GM12878 (cell line): ENCODE measurements at regions not wholly inside any gene's neighbourhood (a gene's known extent, or its start where the extent isn't known, plus 50 kb on each side); places are given as distances from the start of the nearest gene placed in this dataset.

Experiments
- ASH2L ChIP-seq: fragments of 300-600, 200-600 bp; sonication (generic); IDR thresholded peaks from 2 replicates; pipeline ENCODE4 v1.6.1; 2017; ENCODE audit warnings: low read depth, mild to moderate bottlenecking, borderline replicate concordance
- BACH1 ChIP-seq: fragments of 450-650 bp; IDR thresholded peaks from 2 replicates; pipeline ENCODE4 v1.6.1; 2017; ENCODE audit warnings: mild to moderate bottlenecking, borderline replicate concordance
- CTCF ChIP-seq, 3 experiments: IDR thresholded peaks in 2 of 3; conservative IDR thresholded peaks in 1 of 3; 2 replicates each; pipeline ENCODE4 v1.5.1; 2011; ENCODE audit warnings: low read depth in 3 of 3, low read length in 3 of 3, mild to moderate bottlenecking in 3 of 3, control low read depth in 2 of 3, moderate library complexity in 2 of 3, inconsistent platforms in 1 of 3, mixed read lengths in 1 of 3; ENCODE audit not compliant: control insufficient read depth in 2 of 3, insufficient read depth in 1 of 3; ENCODE audit errors: extremely low read depth in 1 of 3
- NR2C2 ChIP-seq: IDR thresholded peaks from 2 replicates; pipeline ENCODE4 v1.6.1; 2011; ENCODE audit warnings: borderline replicate concordance, low read depth; ENCODE audit not compliant: control insufficient read depth, insufficient read length
- POLR2A ChIP-seq: IDR thresholded peaks from 2 replicates; pipeline ENCODE4 v1.6.1; 2011; ENCODE audit warnings: low read depth, mild to moderate bottlenecking, low read length
- POLR2AphosphoS5 ChIP-seq: IDR thresholded peaks from 2 replicates; pipeline ENCODE4 v1.6.1; 2011; ENCODE audit warnings: mild to moderate bottlenecking, low read length, inconsistent platforms
- REST ChIP-seq: IDR thresholded peaks from 2 replicates; pipeline ENCODE4 v1.6.1; 2012; ENCODE audit warnings: mild to moderate bottlenecking, low read depth, low read length
- SIX5 ChIP-seq: IDR thresholded peaks from 2 replicates; pipeline ENCODE4 v1.6.1; 2011; ENCODE audit warnings: mild to moderate bottlenecking, low read depth, low read length, moderate library complexity; ENCODE audit not compliant: severe bottlenecking
- ZBTB33 ChIP-seq: fragments of 450-650 bp; IDR thresholded peaks from 2 replicates; pipeline ENCODE4 v1.6.1; 2017; ENCODE audit warnings: mild to moderate bottlenecking
- ZNF274 ChIP-seq: IDR thresholded peaks from one replicate; pipeline ENCODE4 v1.8.0; 2011; ENCODE audit not compliant: insufficient read length, insufficient read depth
- TF ChIP-seq, protein P1 (sequence below): IDR thresholded peaks from 2 replicates; pipeline ENCODE4 v1.6.1; 2012; ENCODE audit warnings: improper control_type of control experiment, low read depth, low read length; ENCODE audit not compliant: insufficient replicate concordance

DNA sequence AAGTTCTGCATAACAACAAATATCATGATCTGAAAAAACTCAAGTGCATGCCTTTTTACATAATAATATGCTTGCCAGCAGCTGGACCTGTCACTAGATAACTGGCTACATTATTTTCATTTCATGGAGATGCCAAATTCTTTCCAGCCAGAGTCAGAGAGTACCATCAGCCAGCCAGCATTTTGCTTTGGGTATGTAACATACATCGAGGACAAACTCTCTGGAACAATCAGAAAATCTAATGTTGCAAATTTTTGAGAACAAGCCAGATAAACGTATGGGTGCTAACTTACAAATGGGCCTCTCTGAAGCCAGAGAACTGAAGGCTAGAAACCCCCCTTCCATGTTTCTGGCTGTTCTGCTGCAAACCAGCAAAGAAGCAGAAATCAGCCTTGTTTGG, 76.3 kb upstream of the BACE2 start:
- TF ChIP-seq, protein P1, sequence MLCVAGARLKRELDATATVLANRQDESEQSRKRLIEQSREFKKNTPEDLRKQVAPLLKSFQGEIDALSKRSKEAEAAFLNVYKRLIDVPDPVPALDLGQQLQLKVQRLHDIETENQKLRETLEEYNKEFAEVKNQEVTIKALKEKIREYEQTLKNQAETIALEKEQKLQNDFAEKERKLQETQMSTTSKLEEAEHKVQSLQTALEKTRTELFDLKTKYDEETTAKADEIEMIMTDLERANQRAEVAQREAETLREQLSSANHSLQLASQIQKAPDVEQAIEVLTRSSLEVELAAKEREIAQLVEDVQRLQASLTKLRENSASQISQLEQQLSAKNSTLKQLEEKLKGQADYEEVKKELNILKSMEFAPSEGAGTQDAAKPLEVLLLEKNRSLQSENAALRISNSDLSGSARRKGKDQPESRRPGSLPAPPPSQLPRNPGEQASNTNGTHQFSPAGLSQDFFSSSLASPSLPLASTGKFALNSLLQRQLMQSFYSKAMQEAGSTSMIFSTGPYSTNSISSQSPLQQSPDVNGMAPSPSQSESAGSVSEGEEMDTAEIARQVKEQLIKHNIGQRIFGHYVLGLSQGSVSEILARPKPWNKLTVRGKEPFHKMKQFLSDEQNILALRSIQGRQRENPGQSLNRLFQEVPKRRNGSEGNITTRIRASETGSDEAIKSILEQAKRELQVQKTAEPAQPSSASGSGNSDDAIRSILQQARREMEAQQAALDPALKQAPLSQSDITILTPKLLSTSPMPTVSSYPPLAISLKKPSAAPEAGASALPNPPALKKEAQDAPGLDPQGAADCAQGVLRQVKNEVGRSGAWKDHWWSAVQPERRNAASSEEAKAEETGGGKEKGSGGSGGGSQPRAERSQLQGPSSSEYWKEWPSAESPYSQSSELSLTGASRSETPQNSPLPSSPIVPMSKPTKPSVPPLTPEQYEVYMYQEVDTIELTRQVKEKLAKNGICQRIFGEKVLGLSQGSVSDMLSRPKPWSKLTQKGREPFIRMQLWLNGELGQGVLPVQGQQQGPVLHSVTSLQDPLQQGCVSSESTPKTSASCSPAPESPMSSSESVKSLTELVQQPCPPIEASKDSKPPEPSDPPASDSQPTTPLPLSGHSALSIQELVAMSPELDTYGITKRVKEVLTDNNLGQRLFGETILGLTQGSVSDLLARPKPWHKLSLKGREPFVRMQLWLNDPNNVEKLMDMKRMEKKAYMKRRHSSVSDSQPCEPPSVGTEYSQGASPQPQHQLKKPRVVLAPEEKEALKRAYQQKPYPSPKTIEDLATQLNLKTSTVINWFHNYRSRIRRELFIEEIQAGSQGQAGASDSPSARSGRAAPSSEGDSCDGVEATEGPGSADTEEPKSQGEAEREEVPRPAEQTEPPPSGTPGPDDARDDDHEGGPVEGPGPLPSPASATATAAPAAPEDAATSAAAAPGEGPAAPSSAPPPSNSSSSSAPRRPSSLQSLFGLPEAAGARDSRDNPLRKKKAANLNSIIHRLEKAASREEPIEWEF: no peak
- TF ChIP-seq CTCF (IDR thresholded peaks at IDR 0.05 in 2 of 3, conservative IDR thresholded peaks at IDR 0.05 in 1 of 3; ENCODE audit: control insufficient read depth in 2 of 3, extremely low read depth in 1 of 3, insufficient read depth in 1 of 3, low read depth in 3 of 3, low read length in 3 of 3): no peak
- TF ChIP-seq ZNF274: no peak
- TF ChIP-seq ASH2L: no peak
- no peak for TF ChIP-seq POLR2AphosphoS5
- no peak for TF ChIP-seq POLR2A
- TF ChIP-seq SIX5: no peak
- no peak for TF ChIP-seq REST
- TF ChIP-seq NR2C2: no peak
- no peak for TF ChIP-seq BACH1
- no peak for TF ChIP-seq ZBTB33
